SHP77 treated with DMSO at 0.1 percent for 48 hours (cell line): ENCODE measurements at regions not wholly inside any gene's neighbourhood (a gene's known extent, or its start where the extent isn't known, plus 50 kb on each side); places are given as distances from the start of the nearest gene placed in this dataset.

Source experiments
- DNase-seq: peaks from one replicate; lab custom pipeline; 2025; lab: John Stamatoyannopoulos, UW

DNA sequence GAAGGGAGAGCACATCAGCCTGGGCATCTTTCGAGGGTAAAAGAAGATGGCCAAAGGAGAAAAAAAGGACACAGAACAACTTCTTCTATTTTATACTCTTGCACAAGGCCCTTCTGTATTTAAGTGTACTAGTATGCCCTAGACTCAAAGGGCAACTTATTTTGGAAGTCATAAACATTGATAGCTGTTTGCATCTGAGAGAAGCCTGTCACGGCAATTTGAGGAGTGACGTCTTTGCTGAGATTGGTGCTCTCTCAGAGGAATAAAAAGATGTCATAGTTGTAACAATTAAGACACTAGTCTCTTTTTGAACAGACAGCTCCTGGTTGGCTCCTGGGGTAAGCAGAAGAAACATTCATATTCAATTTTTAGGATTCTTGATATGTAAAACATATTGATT, 260.4 kb upstream of the TTC14 start:
- DNase-seq, result no peak

DNA sequence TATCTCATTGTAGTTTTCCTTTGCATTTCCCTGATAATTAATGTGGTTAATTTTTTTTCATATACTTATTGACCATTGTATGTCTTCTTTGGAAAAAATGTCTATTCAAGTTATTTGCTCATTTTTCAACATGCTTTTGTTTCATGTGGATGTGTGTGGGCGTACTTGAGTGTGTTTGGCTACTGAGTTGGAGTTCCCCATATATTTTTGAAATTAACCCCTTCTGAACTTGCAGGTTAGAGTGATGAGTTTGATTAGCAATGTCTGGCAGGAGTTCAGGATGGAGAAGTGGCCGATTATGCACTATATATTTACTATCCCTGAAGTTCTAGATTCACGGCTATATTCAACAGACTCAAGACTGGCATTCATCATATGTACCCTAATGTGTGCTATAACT, 250.4 kb upstream of the TTC14 start:
- no peak for DNase-seq

DNA sequence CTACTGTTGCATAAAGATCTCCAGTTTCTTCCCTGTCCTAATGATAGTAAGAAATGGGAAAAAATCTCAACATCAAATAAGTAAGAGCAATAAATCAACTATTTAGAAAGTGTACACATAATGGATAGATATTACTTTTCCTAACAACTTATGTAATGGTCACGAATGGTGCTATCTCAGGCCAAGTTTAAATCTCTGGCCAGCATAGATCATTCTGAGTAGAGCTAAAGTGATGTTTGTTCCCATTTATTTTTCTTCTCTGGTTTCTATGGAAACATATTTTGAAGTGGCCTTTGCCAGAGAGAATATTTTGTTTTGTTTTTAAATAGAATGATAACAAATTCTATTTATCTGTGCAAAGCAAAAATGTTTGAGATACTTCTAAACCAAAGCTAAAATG, 249.7 kb upstream of the TTC14 start:
- DNase-seq, result no peak

DNA sequence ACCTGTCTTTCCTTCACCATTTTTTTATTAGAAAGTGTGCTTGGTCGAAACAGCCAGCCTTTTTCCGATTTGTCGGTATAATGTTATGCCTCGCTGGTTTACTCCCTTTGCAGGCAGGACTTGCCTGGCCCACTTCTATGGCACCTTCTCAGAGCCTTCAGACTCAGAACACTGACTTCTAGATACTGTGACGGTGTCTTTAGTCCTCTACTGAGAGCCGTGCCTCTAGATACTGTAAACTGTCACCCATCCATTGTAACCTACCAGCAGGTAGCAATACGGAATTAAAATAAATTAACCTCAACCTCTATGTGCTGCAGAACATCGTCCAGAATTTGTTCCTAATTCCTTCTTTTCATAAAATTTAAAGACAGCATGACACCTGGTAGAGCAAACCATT, 247.7 kb upstream of the TTC14 start:
- no peak for DNase-seq

- no peak for DNase-seq
These were observed 243.8 kb upstream of the TTC14 start for GRCh38 chr3:180358179-180358578.

DNA sequence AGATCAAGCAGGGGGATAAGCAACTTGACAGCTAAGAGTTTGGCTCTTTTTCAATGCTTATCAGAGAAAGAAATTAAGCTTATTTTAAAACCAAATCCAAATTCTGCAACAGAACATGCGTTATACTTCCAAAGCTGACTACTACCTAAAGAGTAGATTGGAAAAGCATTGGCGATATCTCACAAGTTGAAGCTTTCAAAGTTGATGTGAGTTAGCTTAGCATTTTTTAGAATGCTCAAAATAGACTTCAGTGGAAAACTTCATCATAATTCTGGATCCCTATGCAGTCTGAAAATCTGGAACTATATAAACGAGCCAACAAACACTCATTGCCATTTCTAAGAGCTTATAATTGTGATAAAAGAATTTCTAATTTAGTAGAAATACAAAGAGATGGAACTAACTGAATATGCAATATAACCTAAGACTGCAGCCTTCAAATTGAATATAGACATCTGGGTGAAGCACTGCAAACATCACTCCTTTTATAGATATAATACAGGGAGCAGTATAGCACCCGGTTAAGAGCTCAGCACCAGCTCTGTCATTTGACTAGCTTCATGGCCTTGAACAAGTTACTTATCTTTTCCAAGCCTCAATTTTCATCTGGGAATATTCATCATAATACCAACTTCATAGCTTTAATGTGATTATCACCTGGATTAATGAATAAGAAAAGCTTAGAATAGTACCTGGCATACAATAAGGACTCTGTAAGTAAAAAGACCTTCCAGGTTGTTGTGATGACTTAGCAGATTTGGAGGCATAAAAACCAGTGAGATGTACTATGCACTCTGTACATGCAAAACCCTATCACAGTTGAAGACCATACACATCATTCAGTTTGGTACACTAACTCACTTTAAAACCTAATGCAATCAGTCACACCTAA, 242.7 kb upstream of the TTC14 start:
- DNase-seq, result no peak

DNA sequence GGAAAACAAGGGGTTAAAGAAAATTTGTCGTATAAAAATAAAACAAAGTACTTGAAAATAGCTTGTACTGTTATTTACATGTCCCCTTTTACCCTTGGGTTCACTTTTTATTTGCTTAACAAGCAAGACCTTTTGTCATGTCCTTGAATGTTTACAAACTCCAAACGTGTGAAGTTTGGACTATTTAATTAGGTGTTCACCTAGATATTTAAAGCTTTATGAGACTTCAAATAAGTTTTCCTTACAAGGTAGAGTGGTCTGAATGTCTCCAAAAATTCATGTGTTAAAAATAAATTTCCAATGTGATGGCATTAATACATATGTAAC, 242.0 kb upstream of the TTC14 start:
- DNase-seq, result no peak

DNA sequence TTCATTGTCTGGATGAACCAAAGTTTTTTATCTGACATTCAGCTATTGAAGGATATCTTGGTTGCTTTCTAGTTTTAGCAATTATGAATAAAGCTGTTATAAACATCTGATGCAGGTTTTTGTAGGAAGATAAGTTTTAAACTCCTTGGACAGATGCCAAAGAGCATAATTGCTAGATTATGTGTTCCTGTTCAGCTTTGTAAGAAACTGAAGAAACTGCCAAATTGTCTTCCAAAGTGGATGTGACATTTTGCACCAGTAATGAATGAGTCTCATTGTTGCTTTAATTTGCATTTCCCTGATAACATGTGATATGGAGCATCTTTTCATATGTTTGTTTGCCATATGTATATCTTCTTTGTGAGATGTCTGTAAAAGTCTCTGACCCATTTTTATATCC, 239.9 kb upstream of the TTC14 start:
- DNase-seq, result no peak

DNA sequence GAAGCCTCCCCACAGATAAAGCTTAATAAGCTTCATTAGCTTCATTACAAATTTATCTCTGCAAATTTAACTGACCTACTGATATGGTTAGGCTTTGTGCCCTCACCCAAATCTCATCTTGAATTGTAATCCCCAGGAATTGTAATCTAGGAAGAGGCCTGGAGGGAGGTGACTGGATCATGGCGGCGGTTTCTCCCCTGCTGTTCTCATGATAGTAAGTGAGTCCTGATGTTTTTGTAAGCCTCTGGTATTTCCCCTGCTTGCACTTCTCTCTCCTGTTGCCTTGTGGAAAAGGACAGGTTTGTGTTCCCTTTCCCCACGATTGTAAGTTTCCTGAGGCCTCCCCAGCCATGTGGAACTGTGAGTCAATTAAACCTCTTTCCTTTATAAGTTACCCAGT, 226.1 kb upstream of the TTC14 start:
- DNase-seq, result no peak

- DNase-seq, result no peak
These were observed 223.5 kb upstream of the TTC14 start for GRCh38 chr3:180378496-180378895.

- DNase-seq, result no peak
These were observed 219.3 kb upstream of the TTC14 start for GRCh38 chr3:180382638-180383180.

DNA sequence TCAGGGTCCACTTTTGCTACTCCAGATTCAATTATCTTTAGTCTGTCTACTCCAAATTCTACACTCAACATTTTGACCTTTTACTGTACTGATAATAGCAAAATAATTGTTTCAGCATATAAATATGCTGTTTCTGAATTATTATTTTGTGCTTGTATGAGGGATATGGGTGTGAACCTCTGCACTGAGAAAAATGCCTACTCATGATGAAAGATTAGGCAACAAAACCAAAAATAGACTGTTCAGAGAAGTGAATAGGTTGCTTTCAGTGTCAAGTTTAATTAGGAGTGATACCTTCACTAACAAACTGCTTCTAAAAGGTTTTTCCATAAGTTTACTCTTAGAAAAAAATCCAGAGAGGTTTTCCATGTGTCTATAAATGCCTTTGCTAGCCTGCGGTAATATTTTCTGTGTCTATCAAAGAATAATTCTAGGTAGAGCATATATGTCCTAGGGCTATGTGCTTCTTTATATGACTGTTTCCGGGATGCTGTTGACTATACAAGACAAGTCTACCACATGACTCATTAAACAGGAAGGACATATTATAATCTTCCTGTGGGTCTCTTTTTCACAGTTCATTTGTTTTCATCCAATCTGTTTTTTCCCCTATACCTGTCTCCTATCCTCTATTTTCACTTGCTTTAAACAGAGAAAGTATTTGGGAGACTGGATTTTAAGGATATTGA, 218.5 kb upstream of the TTC14 start:
- no peak for DNase-seq

DNA sequence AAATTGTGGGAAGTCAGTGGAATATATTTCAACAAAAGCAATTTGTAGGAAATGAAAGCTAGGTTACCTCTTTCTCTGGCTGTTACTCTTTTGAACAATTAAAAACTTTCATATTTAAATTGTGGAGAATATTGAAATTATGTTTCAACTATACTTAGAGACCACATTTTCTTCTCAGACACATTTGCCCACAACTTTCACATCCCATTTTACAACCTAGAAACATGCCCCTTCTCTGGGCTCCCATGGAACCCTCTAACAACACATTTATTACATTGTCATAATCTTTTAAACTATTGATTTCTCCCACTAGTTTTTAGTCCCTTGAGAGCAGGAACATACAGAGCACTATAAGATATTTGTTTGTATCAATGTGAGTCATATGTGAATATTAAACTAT, 211.7 kb upstream of the TTC14 start:
- no peak for DNase-seq

DNA sequence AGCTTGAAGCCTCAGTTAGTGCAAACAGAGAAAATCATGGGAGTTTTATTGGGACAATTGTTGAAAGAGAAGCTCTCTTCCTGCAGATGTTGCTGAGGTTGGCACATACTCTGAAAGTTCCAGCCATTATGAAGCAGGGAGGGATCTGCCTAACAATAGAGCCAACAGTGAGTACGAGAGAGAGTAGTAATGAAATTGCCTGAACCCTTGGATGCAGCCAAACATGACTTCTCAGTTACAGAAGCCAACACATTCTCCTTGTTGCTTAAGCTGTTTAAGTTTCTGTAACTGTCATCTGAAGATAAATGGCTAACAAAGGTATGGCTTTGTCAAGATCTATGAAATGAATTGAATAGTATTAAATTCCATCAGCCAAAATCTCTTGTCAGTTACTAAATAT, 211.0 kb upstream of the TTC14 start:
- no peak for DNase-seq

DNA sequence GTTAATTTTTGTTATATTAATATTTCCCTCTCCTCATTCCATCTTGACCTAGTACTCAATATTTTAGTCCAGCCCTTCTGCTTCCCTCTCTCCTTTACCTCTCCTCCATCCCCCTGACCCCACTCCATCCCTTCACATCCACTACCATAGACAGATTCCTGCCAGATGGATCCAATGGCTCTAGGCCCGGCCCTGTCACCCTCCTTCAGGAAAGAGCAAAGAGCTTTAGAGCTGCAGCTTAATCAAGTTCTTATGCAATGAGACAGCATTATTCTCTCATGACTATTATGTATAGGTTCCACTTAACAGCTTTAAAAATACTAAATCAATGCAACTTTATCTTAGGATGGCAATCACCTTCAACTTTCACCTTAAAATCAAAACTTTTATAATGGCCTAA, 200.7 kb upstream of the TTC14 start:
- no peak for DNase-seq

- DNase-seq, result no peak
These were observed 199.4 kb upstream of the TTC14 start for GRCh38 chr3:180402471-180403073.

DNA sequence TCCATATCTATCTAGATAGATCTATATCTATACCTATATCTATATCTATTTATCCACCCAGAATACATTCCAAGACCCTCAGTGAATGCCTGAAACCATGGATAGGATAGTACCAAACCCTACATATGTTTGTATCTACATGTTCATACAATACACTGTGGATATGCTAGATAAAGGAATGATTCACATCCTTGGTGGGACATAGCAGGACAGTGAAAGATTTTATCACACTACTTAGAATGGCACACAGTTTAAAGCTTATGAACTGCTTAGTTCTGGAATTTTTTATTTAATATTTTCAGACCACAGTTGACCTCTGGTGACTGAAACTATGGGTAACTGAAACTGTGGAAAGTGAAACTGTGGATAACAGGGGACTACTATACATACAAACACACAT, 198.8 kb upstream of the TTC14 start:
- DNase-seq, result no peak

- no peak for DNase-seq
These were observed 193.3 kb upstream of the TTC14 start for GRCh38 chr3:180408654-180409053.

GRCh38 chr3:180409170-180409569, 192.8 kb upstream of the TTC14 start:
- no peak for DNase-seq

- no peak for DNase-seq
These were observed 192.1 kb upstream of the TTC14 start for GRCh38 chr3:180409883-180410282.

- no peak for DNase-seq
These were observed 187.8 kb upstream of the TTC14 start for GRCh38 chr3:180414157-180414556.

- no peak for DNase-seq
These were observed 185.8 kb upstream of the TTC14 start for GRCh38 chr3:180416111-180416594.

- DNase-seq, result no peak
These were observed 184.7 kb upstream of the TTC14 start for GRCh38 chr3:180417241-180417640.
